ENCODE measurements at regions not wholly inside any gene's neighbourhood (a gene's known extent, or its start where the extent isn't known, plus 50 kb on each side); places are given as distances from the start of the nearest gene placed in this dataset.
"Not testable (repeated sequence)": the region's sequence is repeated elsewhere in the genome, so short reads cannot be mapped to it uniquely, and the experiment has no call there.

- intact Hi-C loops (cut with DNase I; ENCODE audit: low total_unique reads), result no loop called here
- DNase-seq, result no peak
- H3K36me3 ChIP-seq, result no peaks in the 10 kb centered on the region
- H3K9me3 ChIP-seq, result no peaks in the 10 kb centered on the region
- no peak overlapping the region for H3K27ac ChIP-seq
- TF ChIP-seq POLR2A (IDR thresholded peaks at IDR 0.05), result no peak
- TF ChIP-seq, protein P1, sequence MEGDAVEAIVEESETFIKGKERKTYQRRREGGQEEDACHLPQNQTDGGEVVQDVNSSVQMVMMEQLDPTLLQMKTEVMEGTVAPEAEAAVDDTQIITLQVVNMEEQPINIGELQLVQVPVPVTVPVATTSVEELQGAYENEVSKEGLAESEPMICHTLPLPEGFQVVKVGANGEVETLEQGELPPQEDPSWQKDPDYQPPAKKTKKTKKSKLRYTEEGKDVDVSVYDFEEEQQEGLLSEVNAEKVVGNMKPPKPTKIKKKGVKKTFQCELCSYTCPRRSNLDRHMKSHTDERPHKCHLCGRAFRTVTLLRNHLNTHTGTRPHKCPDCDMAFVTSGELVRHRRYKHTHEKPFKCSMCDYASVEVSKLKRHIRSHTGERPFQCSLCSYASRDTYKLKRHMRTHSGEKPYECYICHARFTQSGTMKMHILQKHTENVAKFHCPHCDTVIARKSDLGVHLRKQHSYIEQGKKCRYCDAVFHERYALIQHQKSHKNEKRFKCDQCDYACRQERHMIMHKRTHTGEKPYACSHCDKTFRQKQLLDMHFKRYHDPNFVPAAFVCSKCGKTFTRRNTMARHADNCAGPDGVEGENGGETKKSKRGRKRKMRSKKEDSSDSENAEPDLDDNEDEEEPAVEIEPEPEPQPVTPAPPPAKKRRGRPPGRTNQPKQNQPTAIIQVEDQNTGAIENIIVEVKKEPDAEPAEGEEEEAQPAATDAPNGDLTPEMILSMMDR (IDR thresholded peaks at IDR 0.05), result no peak
- no peaks in the 10 kb centered on the region for H3K27me3 ChIP-seq
- no peaks in the 10 kb centered on the region for H3K4me1 ChIP-seq
- H3K4me3 ChIP-seq, result no peak overlapping the region
Measured at GRCh38 chr6:90458353-90459224, 128.3 kb downstream of the MAP3K7 start.

GRCh38 chr6:90457867-90458259, 129.0 kb downstream of the MAP3K7 start:
- DNase-seq, result no peak
- H3K4me3 ChIP-seq, result no peak overlapping the region
- no peak overlapping the region for H3K27ac ChIP-seq
- no peaks in the 10 kb centered on the region for H3K36me3 ChIP-seq
- no peaks in the 10 kb centered on the region for H3K27me3 ChIP-seq
- TF ChIP-seq, protein P1 (IDR thresholded peaks at IDR 0.05), result no peak
- H3K9me3 ChIP-seq, result no peaks in the 10 kb centered on the region
- intact Hi-C loops (cut with DNase I; ENCODE audit: low total_unique reads), result no loop called here
- no peaks in the 10 kb centered on the region for H3K4me1 ChIP-seq

DNA sequence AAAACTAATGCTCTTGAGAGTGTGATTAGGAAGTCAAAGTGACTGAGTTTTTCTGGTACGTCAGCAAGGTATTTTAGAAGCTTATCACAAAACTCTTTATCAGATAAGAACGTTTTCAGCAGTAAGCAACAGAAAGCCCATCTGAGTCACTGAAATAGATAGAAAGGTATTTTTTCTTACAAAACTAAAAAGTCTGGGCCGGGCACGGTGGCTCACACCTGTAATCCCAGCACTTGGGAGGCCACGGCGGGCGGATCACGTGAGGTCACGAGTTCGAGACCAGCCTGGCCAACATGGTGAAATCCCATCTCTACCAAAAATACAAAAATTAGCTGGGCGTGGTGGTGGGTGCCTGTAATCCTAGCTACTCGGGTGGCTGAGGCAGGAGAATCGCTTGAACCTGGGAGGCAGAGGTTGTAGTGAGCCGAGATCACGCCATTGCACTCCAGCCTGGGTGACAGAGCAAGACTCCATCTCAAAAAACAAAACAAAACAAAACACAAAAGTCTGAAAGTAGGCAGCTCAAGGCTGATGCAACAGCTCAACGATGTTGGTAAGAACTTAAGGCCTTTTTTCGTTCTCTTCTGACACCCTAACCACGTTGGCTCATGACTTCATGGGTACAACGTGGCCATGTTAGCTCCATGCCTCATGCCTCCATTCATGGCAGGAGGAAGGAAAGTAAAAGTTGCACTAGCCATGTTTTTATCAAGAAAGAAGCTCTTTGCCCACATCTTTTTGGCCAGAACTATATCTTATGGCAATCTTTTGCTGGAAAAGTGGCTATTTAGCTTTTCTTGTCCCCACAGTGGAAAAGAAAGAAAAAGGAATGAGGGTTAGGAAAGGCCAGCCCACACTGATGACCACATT, 129.6 kb downstream of the MAP3K7 start:
- H3K27me3 ChIP-seq; H3K36me3 ChIP-seq; H3K27ac ChIP-seq; DNase-seq; H3K4me1 ChIP-seq; intact Hi-C loops (cut with DNase I; ENCODE audit: low total_unique reads); H3K9me3 ChIP-seq; H3K4me3 ChIP-seq: not testable (repeated sequence)

- H3K4me1 ChIP-seq, result no peaks in the 10 kb centered on the region
- H3K9me3 ChIP-seq, result no peaks in the 10 kb centered on the region
- H3K27me3 ChIP-seq, result no peaks in the 10 kb centered on the region
- intact Hi-C loops (cut with DNase I; ENCODE audit: low total_unique reads), result no loop called here
- no peak overlapping the region for H3K27ac ChIP-seq
- TF ChIP-seq, protein P1 (IDR thresholded peaks at IDR 0.05), result no peak
- no peak for TF ChIP-seq POLR2A (IDR thresholded peaks at IDR 0.05)
- no peak overlapping the region for H3K4me3 ChIP-seq
- H3K36me3 ChIP-seq, result no peaks in the 10 kb centered on the region
- DNase-seq, result no peak
Measured at GRCh38 chr6:90456001-90456400, 130.9 kb downstream of the MAP3K7 start.

DNA sequence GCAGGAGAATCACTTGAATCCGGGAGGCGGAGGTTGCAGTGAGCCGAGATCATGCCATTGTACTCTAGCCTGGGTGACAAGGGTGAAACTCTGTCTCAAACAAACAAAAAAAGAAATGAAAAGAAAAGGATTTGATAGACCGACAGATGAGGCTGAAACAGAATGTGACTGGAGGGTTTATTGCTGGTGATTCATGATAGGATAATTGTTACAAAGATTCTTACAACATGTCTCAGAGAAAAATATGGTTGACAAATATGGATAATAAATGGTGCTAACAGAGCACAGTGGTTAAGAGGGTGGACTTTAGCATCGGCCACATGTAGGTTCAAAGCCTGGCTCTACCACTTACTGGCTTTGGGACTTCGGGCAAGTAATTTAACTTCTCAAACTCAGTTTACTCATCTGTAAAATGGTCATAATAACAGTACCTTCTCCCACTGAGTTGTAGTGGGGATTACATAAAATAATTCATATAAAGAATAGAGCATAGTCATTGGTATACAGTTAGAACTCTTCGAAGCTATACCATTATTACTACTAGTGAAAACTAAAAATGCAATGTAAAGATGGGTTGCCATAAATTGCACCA, 131.9 kb downstream of the MAP3K7 start:
- H3K27ac ChIP-seq, result no peak overlapping the region
- H3K4me1 ChIP-seq, result no peaks in the 10 kb centered on the region
- no peak for DNase-seq
- no peaks in the 10 kb centered on the region for H3K9me3 ChIP-seq
- intact Hi-C loops (cut with DNase I; ENCODE audit: low total_unique reads), result no loop called here
- H3K4me3 ChIP-seq, result no peak overlapping the region
- H3K36me3 ChIP-seq, result no peaks in the 10 kb centered on the region
- no peak for TF ChIP-seq POLR2A (IDR thresholded peaks at IDR 0.05)
- TF ChIP-seq, protein P1 (IDR thresholded peaks at IDR 0.05), result no peak
- H3K27me3 ChIP-seq, result no peaks in the 10 kb centered on the region

All from uterus (tissue), 3 donors.